Tibial nerve (tissue), 4 donors: ENCODE measurements at regions not wholly inside any gene's neighbourhood (a gene's known extent, or its start where the extent isn't known, plus 50 kb on each side); places are given as distances from the start of the nearest gene placed in this dataset.

ENCODE experiments used
- DNase-seq, 2 donors: peaks; one replicate each; pipeline ENCODE4 v3.0.0-alpha.2; 2019; ENCODE audit warnings: low spot score in 2 of 2
- H3K27ac ChIP-seq, 4 donors: fragments of 200-600 bp; sonication (generic) in 3 of 4; one replicate each; pipeline ENCODE4 v1.5.1; 2017 to 2019; ENCODE audit warnings: mild to moderate bottlenecking in 1 of 4
- H3K27me3 ChIP-seq, 2 donors: fragments of 200-600 bp; sonication (generic) in 1 of 2; one replicate each; pipeline versions ENCODE4 v1.5.1 to v1.6.0; 2017 to 2019
- H3K36me3 ChIP-seq, 3 donors: fragments of 200-600 bp; sonication (generic); one replicate each; pipeline ENCODE4 v1.5.1; 2018 to 2019
- H3K4me1 ChIP-seq, 4 donors: fragments of 200-600 bp; sonication (generic) in 3 of 4; one replicate each; pipeline ENCODE4 v1.5.1; 2017 to 2019
- H3K4me3 ChIP-seq, 4 donors: fragments of 200-600 bp; sonication (generic) in 3 of 4; one replicate each; pipeline ENCODE4 v1.5.1; 2017 to 2019; ENCODE audit warnings: mild to moderate bottlenecking in 1 of 4, moderate library complexity in 1 of 4
- H3K9me3 ChIP-seq, 4 donors: fragments of 200-600 bp; sonication (generic) in 3 of 4; one replicate each; pipeline ENCODE4 v1.5.1; 2017 to 2019
- CTCF ChIP-seq, 5 experiments: fragments of 200-600 bp in 3 of 5; fragments of 450-650 bp in 2 of 5; sonication (generic) in 3 of 5; IDR thresholded peaks; one replicate each; pipeline ENCODE4 v1.5.1; 2016 to 2019; ENCODE audit warnings: antibody characterized with exemption in 5 of 5, mild to moderate bottlenecking in 3 of 5, moderate library complexity in 2 of 5
- EP300 ChIP-seq, 2 donors: sonication (generic); formaldehyde crosslinking; IDR thresholded peaks; one replicate each; pipeline ENCODE4 v1.6.1; 2017; ENCODE audit warnings: antibody characterized with exemption in 2 of 2, mild to moderate bottlenecking in 1 of 2
- POLR2A ChIP-seq, 2 donors: fragments of 450-650 bp; IDR thresholded peaks; one replicate each; pipeline ENCODE4 v1.6.1; 2017; ENCODE audit warnings: antibody characterized with exemption in 2 of 2, mild to moderate bottlenecking in 2 of 2, moderate library complexity in 2 of 2
- WGBS, 2 donors: methylation state at CpG; one replicate each; pipeline ENCODE4 v1.1.5; 2018; 5-methylcytosine and 5-hydroxymethylcytosine counted together

GRCh38 chr2:81739966-81740365, 1435.4 kb upstream of the LRRTM1 start:
- DNase-seq, result no peak
- WGBS, 2 donors, result 86 to 88% methylated on average over 6 of the region's 6 CpGs
- Histone ChIP-seq H3K9me3 (peaks cover 0 to 3% (median 0%) of the 10 kb centered on the region in 4 donors), H3K4me3 (no peak overlapping the region), H3K4me1 (no peaks in the 10 kb centered on the region), H3K27me3 (no peaks in the 10 kb centered on the region), H3K27ac (no peak overlapping the region), H3K36me3 (no peaks in the 10 kb centered on the region)
- no peak for TF ChIP-seq EP300 (IDR thresholded peaks at IDR 0.05)
- no peak for TF ChIP-seq POLR2A (IDR thresholded peaks at IDR 0.05)
- TF ChIP-seq CTCF (IDR thresholded peaks at IDR 0.05), result no peak

- Histone ChIP-seq H3K36me3 (no peaks in the 10 kb centered on the region), H3K4me1 (no peaks in the 10 kb centered on the region), H3K27ac (no peak overlapping the region), H3K4me3 (no peak overlapping the region), H3K9me3 (no peaks in the 10 kb centered on the region), H3K27me3 (no peaks in the 10 kb centered on the region)
- DNase-seq, result no peak
- WGBS, 2 donors, result 91 to 95% methylated on average over 1 of the region's 1 CpG
- TF ChIP-seq POLR2A (IDR thresholded peaks at IDR 0.05), result no peak
Measured at GRCh38 chr2:81734981-81735380, 1430.4 kb upstream of the LRRTM1 start.

- 23 to 31% methylated on average over 2 of the region's 2 CpGs for WGBS, 2 donors
- no peaks in the 10 kb centered on the region for H3K27me3 ChIP-seq
- TF ChIP-seq CTCF (IDR thresholded peaks at IDR 0.05), result no peak
Measured at GRCh38 chr2:81714817-81715216, 1410.3 kb upstream of the LRRTM1 start.

GRCh38 chr2:81706856-81707255, 1402.3 kb upstream of the LRRTM1 start:
- Histone ChIP-seq H3K36me3 (no peaks in the 10 kb centered on the region), H3K27ac (no peak overlapping the region), H3K4me1 (no peaks in the 10 kb centered on the region), H3K27me3 (no peaks in the 10 kb centered on the region), H3K4me3 (no peak overlapping the region), H3K9me3 (no peaks in the 10 kb centered on the region)
- no peak for DNase-seq
- TF ChIP-seq CTCF (IDR thresholded peaks at IDR 0.05) (no peak), POLR2A (IDR thresholded peaks at IDR 0.05) (no peak), EP300 (IDR thresholded peaks at IDR 0.05) (no peak)
- WGBS, 2 donors, result 89 to 91% methylated on average over 2 of the region's 2 CpGs

More at GRCh38 chr2:81714817-81715216, 1410.3 kb upstream of the LRRTM1 start:
- Histone ChIP-seq H3K9me3 (no peaks in the 10 kb centered on the region), H3K36me3 (no peaks in the 10 kb centered on the region), H3K27ac (no peak overlapping the region), H3K4me3 (no peak overlapping the region), H3K4me1 (no peaks in the 10 kb centered on the region)
- DNase-seq, result no peak

- no peak for TF ChIP-seq CTCF (IDR thresholded peaks at IDR 0.05)
- H3K27me3 ChIP-seq, result no peaks in the 10 kb centered on the region
- H3K4me1 ChIP-seq, result no peaks in the 10 kb centered on the region
- no peak for DNase-seq
- H3K4me3 ChIP-seq, result no peak overlapping the region
- WGBS, 2 donors, result 85 to 92% methylated on average over 2 of the region's 2 CpGs
- no peaks in the 10 kb centered on the region for H3K36me3 ChIP-seq
- H3K9me3 ChIP-seq, result no peaks in the 10 kb centered on the region
- H3K27ac ChIP-seq, result no peak overlapping the region
Measured at GRCh38 chr2:81703831-81704230, 1399.3 kb upstream of the LRRTM1 start.

GRCh38 chr2:81692566-81692965, 1388.0 kb upstream of the LRRTM1 start:
- Histone ChIP-seq H3K27ac (no peak overlapping the region), H3K4me1 (no peaks in the 10 kb centered on the region), H3K36me3 (no peaks in the 10 kb centered on the region), H3K27me3 (no peaks in the 10 kb centered on the region), H3K9me3 (no peaks in the 10 kb centered on the region), H3K4me3 (no peak overlapping the region)
- no peak for DNase-seq
- 72 to 79% methylated on average over 3 of the region's 3 CpGs for whole genome bisulfite sequencing, 2 donors
- no peak for TF ChIP-seq CTCF (IDR thresholded peaks at IDR 0.05)
- no peak for TF ChIP-seq EP300 (IDR thresholded peaks at IDR 0.05)
- TF ChIP-seq POLR2A (IDR thresholded peaks at IDR 0.05), result no peak
